ENCODE measurements at regions not wholly inside any gene's neighbourhood (a gene's known extent, or its start where the extent isn't known, plus 50 kb on each side); places are given as distances from the start of the nearest gene placed in this dataset.

DNA sequence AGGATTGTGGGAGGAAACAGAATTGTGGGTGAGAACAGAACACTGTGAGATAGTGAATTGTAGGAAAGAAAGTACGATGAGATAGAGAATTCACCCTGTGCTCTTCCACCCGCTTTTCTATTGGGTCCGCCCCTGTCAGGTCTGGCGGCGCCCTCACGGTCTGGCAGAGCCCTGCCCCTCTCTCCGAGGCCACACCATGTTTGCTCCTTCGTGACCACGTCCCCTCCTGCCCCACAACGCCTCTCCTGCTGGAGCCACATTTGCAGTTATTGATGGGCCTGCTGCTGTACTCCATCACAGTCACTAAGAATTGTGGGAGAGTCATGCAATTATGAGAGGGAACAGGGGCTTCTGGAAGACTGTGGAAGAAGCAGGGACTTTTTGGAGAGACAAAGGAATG is 473.1 kb downstream of the KLF12 start:
- DNase-seq (ENCODE audit: low spot score): no peak
- Mint-ChIP-seq H3K27me3 (ENCODE audit: unreplicated experiment) (no peaks in the 10 kb centered on the region), H3K27ac (ENCODE audit: unreplicated experiment) (no peak overlapping the region), H3K4me3 (ENCODE audit: unreplicated experiment) (no peak overlapping the region), H3K36me3 (ENCODE audit: low read depth, unreplicated experiment) (peaks cover 4% of the 10 kb centered on the region), H3K9me3 (ENCODE audit: unreplicated experiment) (no peaks in the 10 kb centered on the region), H3K4me1 (ENCODE audit: unreplicated experiment) (no peaks in the 10 kb centered on the region)
- TF ChIP-seq, protein P1, sequence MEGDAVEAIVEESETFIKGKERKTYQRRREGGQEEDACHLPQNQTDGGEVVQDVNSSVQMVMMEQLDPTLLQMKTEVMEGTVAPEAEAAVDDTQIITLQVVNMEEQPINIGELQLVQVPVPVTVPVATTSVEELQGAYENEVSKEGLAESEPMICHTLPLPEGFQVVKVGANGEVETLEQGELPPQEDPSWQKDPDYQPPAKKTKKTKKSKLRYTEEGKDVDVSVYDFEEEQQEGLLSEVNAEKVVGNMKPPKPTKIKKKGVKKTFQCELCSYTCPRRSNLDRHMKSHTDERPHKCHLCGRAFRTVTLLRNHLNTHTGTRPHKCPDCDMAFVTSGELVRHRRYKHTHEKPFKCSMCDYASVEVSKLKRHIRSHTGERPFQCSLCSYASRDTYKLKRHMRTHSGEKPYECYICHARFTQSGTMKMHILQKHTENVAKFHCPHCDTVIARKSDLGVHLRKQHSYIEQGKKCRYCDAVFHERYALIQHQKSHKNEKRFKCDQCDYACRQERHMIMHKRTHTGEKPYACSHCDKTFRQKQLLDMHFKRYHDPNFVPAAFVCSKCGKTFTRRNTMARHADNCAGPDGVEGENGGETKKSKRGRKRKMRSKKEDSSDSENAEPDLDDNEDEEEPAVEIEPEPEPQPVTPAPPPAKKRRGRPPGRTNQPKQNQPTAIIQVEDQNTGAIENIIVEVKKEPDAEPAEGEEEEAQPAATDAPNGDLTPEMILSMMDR (IDR thresholded peaks at IDR 0.05; ENCODE audit: unreplicated experiment): no peak

GRCh38 chr13:73658639-73659038 is 475.6 kb downstream of the KLF12 start:
- Mint-ChIP-seq H3K4me1 (ENCODE audit: unreplicated experiment) (no peaks in the 10 kb centered on the region), H3K27ac (ENCODE audit: unreplicated experiment) (no peak overlapping the region), H3K36me3 (ENCODE audit: low read depth, unreplicated experiment) (peaks cover 4% of the 10 kb centered on the region), H3K27me3 (ENCODE audit: unreplicated experiment) (no peaks in the 10 kb centered on the region), H3K4me3 (ENCODE audit: unreplicated experiment) (no peak overlapping the region), H3K9me3 (ENCODE audit: unreplicated experiment) (no peaks in the 10 kb centered on the region)
- DNase-seq (ENCODE audit: low spot score): no peak
- TF ChIP-seq, protein P1 (IDR thresholded peaks at IDR 0.05; ENCODE audit: unreplicated experiment): no peak

DNA sequence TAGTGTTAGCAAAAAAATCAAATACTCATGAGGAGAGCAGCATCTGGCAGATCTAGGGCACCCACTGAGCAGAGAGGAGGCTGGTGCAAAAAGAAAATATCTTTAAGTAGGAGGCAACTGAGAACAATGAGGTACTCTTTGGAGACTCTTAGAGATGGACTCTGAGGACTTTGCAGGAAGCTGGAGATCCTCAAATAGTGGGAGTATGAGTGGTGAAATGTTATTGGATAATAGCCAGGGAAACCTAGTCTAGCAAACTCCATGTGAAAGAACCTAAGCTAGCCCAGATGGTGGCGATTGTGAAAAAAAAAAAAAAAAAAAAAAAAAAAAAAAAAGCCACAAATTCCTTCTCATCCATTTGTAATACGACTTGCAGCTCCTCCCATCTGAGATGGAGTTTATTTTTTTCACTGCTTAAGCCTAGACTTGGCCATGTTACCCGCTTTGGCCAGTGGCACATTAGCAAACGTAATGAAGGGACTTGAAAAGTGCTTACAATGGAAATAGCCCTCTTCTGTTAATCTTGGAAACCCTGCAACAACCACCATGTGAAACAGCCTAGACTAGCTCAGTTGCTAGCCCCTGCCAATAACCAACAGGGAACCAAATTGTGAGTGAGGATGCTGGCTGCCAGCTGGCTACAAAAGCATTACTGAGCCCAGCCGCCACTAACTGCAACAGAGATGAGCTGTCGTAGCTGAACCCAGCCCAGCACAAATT is 476.2 kb downstream of the KLF12 start:
- DNase-seq (ENCODE audit: low spot score): no peak
- TF ChIP-seq, protein P1 (IDR thresholded peaks at IDR 0.05; ENCODE audit: unreplicated experiment): no peak

GRCh38 chr13:73656863-73657262 is 477.3 kb downstream of the KLF12 start:
- Mint-ChIP-seq H3K4me1 (ENCODE audit: unreplicated experiment) (no peaks in the 10 kb centered on the region), H3K36me3 (ENCODE audit: low read depth, unreplicated experiment) (peaks cover 4% of the 10 kb centered on the region), H3K4me3 (ENCODE audit: unreplicated experiment) (no peak overlapping the region), H3K9me3 (ENCODE audit: unreplicated experiment) (no peaks in the 10 kb centered on the region), H3K27me3 (ENCODE audit: unreplicated experiment) (no peaks in the 10 kb centered on the region), H3K27ac (ENCODE audit: unreplicated experiment) (no peak overlapping the region)
- TF ChIP-seq, protein P1 (IDR thresholded peaks at IDR 0.05; ENCODE audit: unreplicated experiment): no peak
- DNase-seq (ENCODE audit: low spot score): no peak

More for the DNA sequence above, 476.2 kb downstream of the KLF12 start:
- peaks cover 4% of the 10 kb centered on the region for H3K36me3 Mint-ChIP-seq (ENCODE audit: low read depth, unreplicated experiment)
- H3K4me1 Mint-ChIP-seq (ENCODE audit: unreplicated experiment): no peaks in the 10 kb centered on the region
- no peaks in the 10 kb centered on the region for H3K9me3 Mint-ChIP-seq (ENCODE audit: unreplicated experiment)
- no peak overlapping the region for H3K27ac Mint-ChIP-seq (ENCODE audit: unreplicated experiment)
- H3K27me3 Mint-ChIP-seq (ENCODE audit: unreplicated experiment): no peaks in the 10 kb centered on the region
- no peak overlapping the region for H3K4me3 Mint-ChIP-seq (ENCODE audit: unreplicated experiment)

- H3K27me3 Mint-ChIP-seq (ENCODE audit: unreplicated experiment): peaks cover 1% of the 10 kb centered on the region
- DNase-seq (ENCODE audit: low spot score): no peak
- H3K36me3 Mint-ChIP-seq (ENCODE audit: low read depth, unreplicated experiment): no peaks in the 10 kb centered on the region
- TF ChIP-seq, protein P1 (IDR thresholded peaks at IDR 0.05; ENCODE audit: unreplicated experiment): no peak
- H3K9me3 Mint-ChIP-seq (ENCODE audit: unreplicated experiment): no peaks in the 10 kb centered on the region
- no peaks in the 10 kb centered on the region for H3K4me1 Mint-ChIP-seq (ENCODE audit: unreplicated experiment)
- H3K4me3 Mint-ChIP-seq (ENCODE audit: unreplicated experiment): no peak overlapping the region
- no peak overlapping the region for H3K27ac Mint-ChIP-seq (ENCODE audit: unreplicated experiment)
These were observed 480.5 kb downstream of the KLF12 start for GRCh38 chr13:73653688-73654087.

Measured in endothelial cell (in vitro differentiated cells).